Brain microvascular endothelial cell (primary cell): ENCODE measurements at regions not wholly inside any gene's neighbourhood (a gene's known extent, or its start where the extent isn't known, plus 50 kb on each side); places are given as distances from the start of the nearest gene placed in this dataset.

Experiments
- DNase-seq: peaks from one replicate; pipeline ENCODE4 v3.0.0-alpha.2; 2020
- H3K27ac ChIP-seq: fragments of 250-450 bp; sonication (Bioruptor Pico); 2 replicates; pipeline ENCODE4 v1.5.1; 2020; ENCODE audit warnings: mild to moderate bottlenecking, moderate library complexity
- H3K27me3 ChIP-seq: fragments of 250-450 bp; sonication (Bioruptor Pico); replicated peaks from 2 replicates; pipeline ENCODE4 v1.5.1; 2020; ENCODE audit warnings: mild to moderate bottlenecking
- H3K36me3 ChIP-seq: fragments of 250-450 bp; sonication (Bioruptor Pico); replicated peaks from 2 replicates; pipeline ENCODE4 v1.5.1; 2020; ENCODE audit warnings: mild to moderate bottlenecking
- H3K4me3 ChIP-seq: 2 replicates; pipeline ENCODE4 v1.5.1; 2011; ENCODE audit warnings: low read depth, mild to moderate bottlenecking, control low read depth, low read length, moderate library complexity
- in situ Hi-C: cut with HindIII; loops from 2 replicates; pipeline ENCODE4 v1.10.0; 2017; ENCODE audit warnings: low sequenced_read_pairs, low pct_ligation_motif_present
- TF ChIP-seq, protein P1 (sequence below): IDR thresholded peaks from 2 replicates; pipeline ENCODE4 v1.5.1; 2011; ENCODE audit warnings: low read depth, mild to moderate bottlenecking, moderate library complexity, low read length, control low read depth, inconsistent platforms; ENCODE audit errors: missing control alignments

DNA sequence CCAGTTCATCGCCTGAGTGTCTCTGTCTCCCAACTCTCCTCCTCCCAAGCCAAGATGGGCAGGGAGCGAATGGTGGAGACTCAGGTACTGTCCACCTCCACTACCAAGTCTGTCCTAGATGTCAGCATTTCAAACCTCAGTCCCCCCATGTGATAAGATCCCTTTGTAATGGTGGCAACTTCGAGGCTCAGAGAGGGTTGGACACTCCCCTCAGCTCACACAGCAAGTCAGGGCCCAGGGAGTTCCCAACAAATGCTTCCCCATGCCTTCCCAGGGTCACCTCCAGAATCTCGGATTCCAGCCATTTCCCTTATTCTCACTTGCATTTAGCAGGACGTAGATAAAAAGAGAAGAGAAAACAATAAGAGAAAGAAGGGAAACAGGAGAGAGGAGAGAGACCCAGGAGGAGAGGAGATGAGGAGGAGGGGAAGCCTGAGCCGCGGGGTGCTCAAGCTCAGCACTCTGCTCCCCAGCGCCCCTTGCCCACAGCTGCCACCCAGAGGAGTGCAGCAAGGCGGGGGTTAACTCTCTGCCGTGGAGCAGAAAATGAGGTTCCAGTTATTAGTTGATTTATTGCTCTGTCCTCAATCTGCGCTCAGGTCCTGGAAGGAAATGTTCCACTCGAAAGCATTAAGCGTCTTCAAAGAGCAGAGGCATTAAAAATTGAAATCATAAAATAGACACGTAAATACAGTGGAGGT, 84.1 kb upstream of the LINGO1 start:
- peaks cover 2% of the 10 kb centered on the region for H3K27me3 ChIP-seq
- H3K36me3 ChIP-seq, result no peaks in the 10 kb centered on the region
- TF ChIP-seq, protein P1, sequence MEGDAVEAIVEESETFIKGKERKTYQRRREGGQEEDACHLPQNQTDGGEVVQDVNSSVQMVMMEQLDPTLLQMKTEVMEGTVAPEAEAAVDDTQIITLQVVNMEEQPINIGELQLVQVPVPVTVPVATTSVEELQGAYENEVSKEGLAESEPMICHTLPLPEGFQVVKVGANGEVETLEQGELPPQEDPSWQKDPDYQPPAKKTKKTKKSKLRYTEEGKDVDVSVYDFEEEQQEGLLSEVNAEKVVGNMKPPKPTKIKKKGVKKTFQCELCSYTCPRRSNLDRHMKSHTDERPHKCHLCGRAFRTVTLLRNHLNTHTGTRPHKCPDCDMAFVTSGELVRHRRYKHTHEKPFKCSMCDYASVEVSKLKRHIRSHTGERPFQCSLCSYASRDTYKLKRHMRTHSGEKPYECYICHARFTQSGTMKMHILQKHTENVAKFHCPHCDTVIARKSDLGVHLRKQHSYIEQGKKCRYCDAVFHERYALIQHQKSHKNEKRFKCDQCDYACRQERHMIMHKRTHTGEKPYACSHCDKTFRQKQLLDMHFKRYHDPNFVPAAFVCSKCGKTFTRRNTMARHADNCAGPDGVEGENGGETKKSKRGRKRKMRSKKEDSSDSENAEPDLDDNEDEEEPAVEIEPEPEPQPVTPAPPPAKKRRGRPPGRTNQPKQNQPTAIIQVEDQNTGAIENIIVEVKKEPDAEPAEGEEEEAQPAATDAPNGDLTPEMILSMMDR, result no peak
- in situ Hi-C loops, result no loop called here
- DNase-seq, result no peak
- H3K4me3 ChIP-seq, result no peak overlapping the region
- no peak overlapping the region for H3K27ac ChIP-seq

DNA sequence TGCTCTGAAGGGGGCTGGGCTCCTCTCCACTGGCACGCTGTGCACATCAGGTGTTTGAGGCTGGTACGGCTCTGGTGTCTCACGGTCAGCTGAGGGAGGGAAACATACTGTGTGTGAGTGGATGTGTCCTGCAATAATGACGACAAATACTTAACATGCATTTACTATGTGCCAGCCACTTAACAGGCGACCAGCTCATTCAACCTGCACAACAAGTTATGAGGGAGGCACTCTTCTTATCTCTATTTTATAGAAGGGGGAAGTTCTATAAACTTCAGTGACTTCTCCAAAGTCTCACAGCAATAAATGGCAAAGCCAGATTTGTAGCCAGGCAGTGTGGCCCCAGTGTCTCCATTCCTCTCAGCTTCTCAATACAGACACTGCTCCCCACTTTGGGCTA, 83.1 kb upstream of the LINGO1 start:
- Histone ChIP-seq H3K27ac (no peak overlapping the region), H3K36me3 (no peaks in the 10 kb centered on the region), H3K27me3 (peaks cover 2% of the 10 kb centered on the region), H3K4me3 (no peak overlapping the region)
- no peak for DNase-seq
- in situ Hi-C loops, result no loop called here
- TF ChIP-seq, protein P1, result no peak

DNA sequence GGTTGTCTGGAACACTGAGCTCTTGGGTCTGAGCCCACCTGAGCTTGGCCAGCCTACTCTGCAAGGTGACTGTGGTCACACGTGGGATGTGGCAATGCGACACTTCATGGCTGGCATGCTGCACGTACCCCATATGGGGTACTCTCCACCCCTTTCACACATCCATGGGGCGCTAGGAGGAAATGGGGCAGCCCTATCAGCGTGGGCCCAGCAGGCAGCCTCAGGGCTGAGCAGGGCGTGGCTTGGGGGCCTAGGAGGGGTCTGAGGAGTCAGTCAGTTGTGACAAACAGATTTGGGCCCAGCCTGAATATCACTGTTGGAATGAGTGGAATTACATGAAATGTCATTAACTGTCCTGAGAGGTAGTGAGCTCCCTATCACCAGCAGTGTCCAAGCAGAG, 82.3 kb upstream of the LINGO1 start:
- no peak for DNase-seq
- no peak overlapping the region for H3K27ac ChIP-seq
- H3K27me3 ChIP-seq, result peaks cover 2% of the 10 kb centered on the region
- H3K4me3 ChIP-seq, result no peak overlapping the region
- in situ Hi-C loops, result no loop called here
- H3K36me3 ChIP-seq, result no peaks in the 10 kb centered on the region
- TF ChIP-seq, protein P1, result no peak

DNA sequence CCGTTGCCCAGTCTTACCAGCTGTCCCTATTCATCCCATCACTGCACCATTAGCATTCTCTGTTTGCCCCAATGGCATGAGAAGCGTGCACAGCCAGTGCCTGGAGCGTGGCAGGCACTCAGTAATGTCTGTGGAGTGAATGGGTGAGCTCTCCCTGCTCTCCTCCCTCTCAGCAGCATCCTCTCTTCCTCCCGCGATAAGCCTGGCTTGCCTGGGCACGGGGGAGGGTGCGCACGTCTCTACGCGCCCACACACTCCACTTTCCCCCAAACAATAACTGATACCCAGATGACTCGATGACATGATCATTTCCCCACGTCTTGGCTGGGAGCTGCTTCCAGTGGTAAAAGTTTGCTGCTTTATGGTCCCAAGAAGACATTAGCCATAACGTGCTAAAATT, 81.8 kb upstream of the LINGO1 start:
- H3K4me3 ChIP-seq, result no peak overlapping the region
- no peaks in the 10 kb centered on the region for H3K36me3 ChIP-seq
- H3K27me3 ChIP-seq, result peaks cover 2% of the 10 kb centered on the region
- DNase-seq, result no peak
- TF ChIP-seq, protein P1, result no peak
- no peak overlapping the region for H3K27ac ChIP-seq
- in situ Hi-C loops, result no loop called here

DNA sequence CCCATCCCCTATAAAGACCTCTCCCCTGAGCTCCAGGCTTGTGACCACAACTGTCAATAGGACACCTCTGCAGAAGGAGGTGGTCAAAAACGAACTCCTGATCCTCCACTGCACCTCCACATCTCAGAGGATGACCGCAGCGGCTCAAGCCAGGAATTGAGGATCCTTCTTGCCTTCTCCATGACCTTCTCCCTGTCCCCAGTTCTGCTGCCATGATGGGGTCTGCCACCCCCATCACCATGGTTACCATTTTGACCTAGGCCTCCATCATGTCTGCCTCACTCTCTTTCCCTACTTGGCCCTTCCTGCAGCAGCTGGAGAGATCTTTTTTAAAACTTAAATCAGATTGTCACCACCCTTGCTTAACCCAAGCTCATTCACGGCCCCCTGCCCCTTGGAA, 81.3 kb upstream of the LINGO1 start:
- in situ Hi-C loops, result no loop called here
- no peak overlapping the region for H3K4me3 ChIP-seq
- no peak for DNase-seq
- TF ChIP-seq, protein P1, result no peak
- no peaks in the 10 kb centered on the region for H3K36me3 ChIP-seq
- H3K27ac ChIP-seq, result no peak overlapping the region
- H3K27me3 ChIP-seq, result peaks cover 2% of the 10 kb centered on the region

DNA sequence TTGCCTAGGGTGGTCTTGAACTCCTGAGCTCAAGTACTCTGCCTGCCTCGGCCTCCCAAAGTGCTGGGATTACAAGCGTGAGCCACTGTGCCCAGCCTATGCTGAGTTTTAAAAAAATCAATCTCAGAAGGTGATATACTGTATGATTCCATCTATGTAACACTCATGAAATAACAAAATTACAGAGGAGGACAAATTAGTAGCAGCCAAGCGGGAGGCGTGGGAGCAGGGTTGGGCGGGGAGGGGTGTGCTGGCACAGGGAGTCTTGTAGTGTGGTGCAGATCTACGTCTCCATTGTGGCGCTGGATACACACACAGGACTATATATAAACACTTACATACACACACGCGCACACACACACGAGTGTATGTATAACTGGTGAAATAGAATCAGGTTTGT, 80.6 kb upstream of the LINGO1 start:
- DNase-seq, result no peak
- TF ChIP-seq, protein P1, result no peak
- Histone ChIP-seq H3K27me3 (peaks cover 2% of the 10 kb centered on the region), H3K4me3 (no peak overlapping the region), H3K27ac (no peak overlapping the region), H3K36me3 (no peaks in the 10 kb centered on the region)
- in situ Hi-C loops, result no loop called here
